Activated CD4-positive, alpha-beta T cell treated with anti-CD3 and anti-CD28 coated beads, Interleukin-2, amount 10 ng/mL, durations not matched to agents 7 days and 5 days (primary cell): ENCODE measurements at regions not wholly inside any gene's neighbourhood (a gene's known extent, or its start where the extent isn't known, plus 50 kb on each side); places are given as distances from the start of the nearest gene placed in this dataset.

Experiments used
- CTCF ChIA-PET: fragments of 350-600 bp; sonication (Branson Sonifier 250); formaldehyde crosslinking; loops from one replicate; lab custom pipeline; 2021; ENCODE audit warnings: antibody characterized with exemption; lab: Charles Lee
- POLR2A ChIA-PET: fragments of 350-600 bp; sonication (Branson Sonifier 250); formaldehyde crosslinking; loops from one replicate; lab custom pipeline; 2021; ENCODE audit warnings: antibody characterized with exemption; lab: Charles Lee
- DNase-seq: peaks from one replicate; pipeline ENCODE4 v3.0.0-alpha.2; 2020
- H3K27ac Mint-ChIP-seq: one replicate; pipeline ENCODE4 v1.8.0; 2021; ENCODE audit warnings: mild to moderate bottlenecking, moderate library complexity, mixed read lengths
- H3K27me3 Mint-ChIP-seq: one replicate; pipeline ENCODE4 v1.8.0; 2021; ENCODE audit warnings: mixed read lengths
- H3K36me3 Mint-ChIP-seq: one replicate; pipeline ENCODE4 v1.8.0; 2021; ENCODE audit warnings: low read depth, mixed read lengths
- H3K4me1 Mint-ChIP-seq: one replicate; pipeline ENCODE4 v1.8.0; 2021; ENCODE audit warnings: mixed read lengths
- H3K4me3 Mint-ChIP-seq: one replicate; pipeline ENCODE4 v1.8.0; 2021; ENCODE audit warnings: mild to moderate bottlenecking, moderate library complexity, mixed read lengths
- H3K9me3 Mint-ChIP-seq: one replicate; pipeline ENCODE4 v1.8.0; 2021; ENCODE audit warnings: mixed read lengths

GRCh38 chr3:177565981-177566380, 368.7 kb upstream of the TBL1XR1 start:
- peaks cover 3% of the 10 kb centered on the region for H3K9me3 Mint-ChIP-seq
- H3K4me3 Mint-ChIP-seq, result no peak overlapping the region
- ChIA-PET CTCF (no interaction called here), POLR2A (no interaction called here)
- H3K27me3 Mint-ChIP-seq, result no peaks in the 10 kb centered on the region
- DNase-seq, result no peak
- no peak overlapping the region for H3K27ac Mint-ChIP-seq
- H3K36me3 Mint-ChIP-seq, result no peaks in the 10 kb centered on the region
- H3K4me1 Mint-ChIP-seq, result no peaks in the 10 kb centered on the region

- DNase-seq, result no peak
- Mint-ChIP-seq H3K4me1 (no peaks in the 10 kb centered on the region), H3K36me3 (no peaks in the 10 kb centered on the region), H3K4me3 (no peak overlapping the region), H3K9me3 (peaks cover 3% of the 10 kb centered on the region), H3K27ac (no peak overlapping the region), H3K27me3 (no peaks in the 10 kb centered on the region)
- ChIA-PET POLR2A (no interaction called here), CTCF (interaction anchor here (1.5 kb wide), 1 partner anchor 12 kb away, joined by 5 read pairs; no protein-coding TSS in a partner anchor)
Observed at GRCh38 chr3:177567833-177568232, 370.6 kb upstream of the TBL1XR1 start.

- DNase-seq, result no peak
- POLR2A ChIA-PET, result no interaction called here
- no peaks in the 10 kb centered on the region for H3K4me1 Mint-ChIP-seq
- no peaks in the 10 kb centered on the region for H3K27me3 Mint-ChIP-seq
- no peak overlapping the region for H3K27ac Mint-ChIP-seq
- H3K9me3 Mint-ChIP-seq, result peaks cover 3% of the 10 kb centered on the region
- H3K36me3 Mint-ChIP-seq, result no peaks in the 10 kb centered on the region
- H3K4me3 Mint-ChIP-seq, result no peak overlapping the region
- CTCF ChIA-PET, result no interaction called here
Observed at GRCh38 chr3:177569193-177569592, 371.9 kb upstream of the TBL1XR1 start.

GRCh38 chr3:177569875-177570657, 372.8 kb upstream of the TBL1XR1 start:
- peaks cover 3% of the 10 kb centered on the region for H3K9me3 Mint-ChIP-seq
- H3K27ac Mint-ChIP-seq, result no peak overlapping the region
- ChIA-PET CTCF (no interaction called here), POLR2A (no interaction called here)
- no peak overlapping the region for H3K4me3 Mint-ChIP-seq
- H3K27me3 Mint-ChIP-seq, result no peaks in the 10 kb centered on the region
- no peak for DNase-seq
- H3K4me1 Mint-ChIP-seq, result no peaks in the 10 kb centered on the region
- H3K36me3 Mint-ChIP-seq, result no peaks in the 10 kb centered on the region

GRCh38 chr3:177571271-177571943, 374.1 kb upstream of the TBL1XR1 start:
- Mint-ChIP-seq H3K4me3 (no peak overlapping the region), H3K27me3 (no peaks in the 10 kb centered on the region), H3K27ac (no peak overlapping the region), H3K4me1 (no peaks in the 10 kb centered on the region), H3K36me3 (no peaks in the 10 kb centered on the region), H3K9me3 (peaks cover 3% of the 10 kb centered on the region)
- CTCF ChIA-PET, result interaction anchor here (0.8 to 1.0 kb wide), 2 partner anchors 13 to 18 kb away, joined by 3 read pairs; no protein-coding TSS in a partner anchor
- POLR2A ChIA-PET, result interaction anchor here (0.7 kb wide), 1 partner anchor 184 kb away, joined by 5 read pairs; no protein-coding TSS in a partner anchor
- no peak for DNase-seq

GRCh38 chr3:177571944-177572315, 374.6 kb upstream of the TBL1XR1 start:
- CTCF ChIA-PET, result interaction anchor here (0.8 to 1.0 kb wide), 2 partner anchors 13 to 17 kb away, joined by 3 read pairs; no protein-coding TSS in a partner anchor

GRCh38 chr3:177574222-177574856, 377.1 kb upstream of the TBL1XR1 start:
- POLR2A ChIA-PET, result no interaction called here
- H3K27me3 Mint-ChIP-seq, result no peaks in the 10 kb centered on the region
- DNase-seq, result no peak
- no peaks in the 10 kb centered on the region for H3K36me3 Mint-ChIP-seq
- peaks cover 5% of the 10 kb centered on the region for H3K9me3 Mint-ChIP-seq
- CTCF ChIA-PET, result interaction anchor here (1.2 to 3.6 kb wide), 4 partner anchors 11 to 23 kb away, joined by 3 to 8 read pairs (median 3); no protein-coding TSS in a partner anchor
- no peaks in the 10 kb centered on the region for H3K4me1 Mint-ChIP-seq
- H3K4me3 Mint-ChIP-seq, result no peak overlapping the region
- H3K27ac Mint-ChIP-seq, result no peak overlapping the region

More at GRCh38 chr3:177571944-177572315, 374.6 kb upstream of the TBL1XR1 start:
- Mint-ChIP-seq H3K36me3 (no peaks in the 10 kb centered on the region), H3K4me1 (no peaks in the 10 kb centered on the region), H3K27ac (no peak overlapping the region), H3K27me3 (no peaks in the 10 kb centered on the region), H3K4me3 (no peak overlapping the region), H3K9me3 (peaks cover 3% of the 10 kb centered on the region)
- no peak for DNase-seq
- POLR2A ChIA-PET, result interaction anchor here (0.7 kb wide), 1 partner anchor 183 kb away, joined by 5 read pairs; no protein-coding TSS in a partner anchor

GRCh38 chr3:177576746-177577145, 379.5 kb upstream of the TBL1XR1 start:
- Mint-ChIP-seq H3K27me3 (no peaks in the 10 kb centered on the region), H3K4me3 (no peak overlapping the region), H3K36me3 (no peaks in the 10 kb centered on the region), H3K4me1 (no peaks in the 10 kb centered on the region), H3K27ac (no peak overlapping the region), H3K9me3 (peaks cover 2% of the 10 kb centered on the region)
- POLR2A ChIA-PET, result no interaction called here
- CTCF ChIA-PET, result no interaction called here
- no peak for DNase-seq

GRCh38 chr3:177578488-177578887, 381.2 kb upstream of the TBL1XR1 start:
- H3K9me3 Mint-ChIP-seq, result peaks cover 8% of the 10 kb centered on the region
- H3K4me3 Mint-ChIP-seq, result no peak overlapping the region
- H3K4me1 Mint-ChIP-seq, result no peaks in the 10 kb centered on the region
- H3K27me3 Mint-ChIP-seq, result no peaks in the 10 kb centered on the region
- ChIA-PET POLR2A (no interaction called here), CTCF (interaction anchor here (0.6 kb wide), 1 partner anchor 618 kb away, joined by 3 read pairs; no protein-coding TSS in a partner anchor)
- DNase-seq, result no peak
- no peaks in the 10 kb centered on the region for H3K36me3 Mint-ChIP-seq
- H3K27ac Mint-ChIP-seq, result no peak overlapping the region

GRCh38 chr3:177579419-177579818, 382.1 kb upstream of the TBL1XR1 start:
- ChIA-PET POLR2A (no interaction called here), CTCF (no interaction called here)
- no peaks in the 10 kb centered on the region for H3K4me1 Mint-ChIP-seq
- no peaks in the 10 kb centered on the region for H3K36me3 Mint-ChIP-seq
- peaks cover 8% of the 10 kb centered on the region for H3K9me3 Mint-ChIP-seq
- no peaks in the 10 kb centered on the region for H3K27me3 Mint-ChIP-seq
- no peak for DNase-seq
- H3K4me3 Mint-ChIP-seq, result no peak overlapping the region
- no peak overlapping the region for H3K27ac Mint-ChIP-seq

- no peak overlapping the region for H3K4me3 Mint-ChIP-seq
- H3K36me3 Mint-ChIP-seq, result no peaks in the 10 kb centered on the region
- DNase-seq, result no peak
- no peak overlapping the region for H3K27ac Mint-ChIP-seq
- no peaks in the 10 kb centered on the region for H3K4me1 Mint-ChIP-seq
- ChIA-PET POLR2A (no interaction called here), CTCF (no interaction called here)
- no peaks in the 10 kb centered on the region for H3K27me3 Mint-ChIP-seq
- peaks cover 12% of the 10 kb centered on the region for H3K9me3 Mint-ChIP-seq
Observed at GRCh38 chr3:177580437-177580836, 383.2 kb upstream of the TBL1XR1 start.

- Mint-ChIP-seq H3K4me3 (no peak overlapping the region), H3K27ac (no peak overlapping the region), H3K36me3 (peaks cover 3% of the 10 kb centered on the region), H3K9me3 (peaks cover 23% of the 10 kb centered on the region), H3K4me1 (peaks cover 12% of the 10 kb centered on the region), H3K27me3 (no peaks in the 10 kb centered on the region)
- ChIA-PET CTCF (interaction anchor here (0.6 to 1.4 kb wide), 3 partner anchors 10 to 322 kb away, joined by 3 read pairs; no protein-coding TSS in a partner anchor), POLR2A (no interaction called here)
- DNase-seq, result no peak
Observed at GRCh38 chr3:177585271-177585670, 388.0 kb upstream of the TBL1XR1 start.
